ENCODE measurements at regions not wholly inside any gene's neighbourhood (a gene's known extent, or its start where the extent isn't known, plus 50 kb on each side); places are given as distances from the start of the nearest gene placed in this dataset.

DNA sequence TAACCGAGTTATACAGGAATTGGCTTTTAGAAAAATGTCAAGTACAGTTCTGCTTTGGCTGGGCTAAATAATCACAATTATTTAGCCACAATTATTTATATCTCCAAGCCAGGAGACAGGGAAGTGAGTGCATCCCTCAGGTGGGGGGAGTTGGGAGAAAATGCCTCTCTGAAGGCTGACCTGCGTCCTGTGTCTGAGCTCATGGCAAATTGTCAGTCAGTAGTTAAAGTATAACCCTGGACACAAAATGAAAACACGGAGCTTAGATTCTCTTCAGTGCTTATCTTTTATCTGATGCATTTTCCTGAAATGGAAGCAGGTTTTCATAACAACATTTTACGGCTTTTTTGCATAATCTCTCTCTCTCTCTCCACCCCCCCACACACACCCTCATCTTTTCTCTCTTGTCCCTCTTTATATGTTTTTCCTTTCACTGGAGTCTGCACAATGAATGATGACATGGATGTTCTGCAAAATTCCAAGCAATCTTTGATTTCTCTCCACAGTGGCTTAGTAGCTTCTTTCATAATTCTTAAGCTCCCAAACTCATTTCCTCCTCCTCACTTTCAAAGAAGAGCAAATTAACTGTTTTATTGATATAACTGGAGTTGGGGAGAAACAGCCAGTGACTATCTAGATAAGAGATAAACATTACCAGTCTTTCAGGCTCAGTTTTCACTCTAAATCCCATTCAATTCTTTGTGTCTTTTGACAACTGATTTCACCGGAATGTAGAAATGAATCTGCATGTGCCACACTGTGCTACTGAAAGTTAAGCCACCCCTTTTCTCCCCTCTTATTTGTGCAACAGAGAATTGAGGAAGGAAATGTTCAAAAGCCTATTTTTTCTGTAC, 521.4 kb upstream of the GHITM start:
- H4K20me1 ChIP-seq (replicated peaks; ENCODE audit: control insufficient read depth, extremely low read depth, insufficient read depth, low read length): no peaks in the 10 kb centered on the region
- BruUV-seq (replicated peaks): no TSS peak
- H2AFZ ChIP-seq (ENCODE audit: low read depth, low read length): peak overlapping the region; percentile 21
- ChIA-PET POLR2A (no interaction called here), CTCF (interaction anchor here (1.1 to 2.9 kb wide), 2 partner anchors 11 to 14 kb away, joined by 4 to 6 read pairs; no protein-coding TSS in a partner anchor)
- dilution Hi-C loops (cut with MboI; ENCODE audit: extremely low pct_ligation_motif_present, low sequenced_read_pairs): no loop called here
- TF ChIP-seq, protein P1, sequence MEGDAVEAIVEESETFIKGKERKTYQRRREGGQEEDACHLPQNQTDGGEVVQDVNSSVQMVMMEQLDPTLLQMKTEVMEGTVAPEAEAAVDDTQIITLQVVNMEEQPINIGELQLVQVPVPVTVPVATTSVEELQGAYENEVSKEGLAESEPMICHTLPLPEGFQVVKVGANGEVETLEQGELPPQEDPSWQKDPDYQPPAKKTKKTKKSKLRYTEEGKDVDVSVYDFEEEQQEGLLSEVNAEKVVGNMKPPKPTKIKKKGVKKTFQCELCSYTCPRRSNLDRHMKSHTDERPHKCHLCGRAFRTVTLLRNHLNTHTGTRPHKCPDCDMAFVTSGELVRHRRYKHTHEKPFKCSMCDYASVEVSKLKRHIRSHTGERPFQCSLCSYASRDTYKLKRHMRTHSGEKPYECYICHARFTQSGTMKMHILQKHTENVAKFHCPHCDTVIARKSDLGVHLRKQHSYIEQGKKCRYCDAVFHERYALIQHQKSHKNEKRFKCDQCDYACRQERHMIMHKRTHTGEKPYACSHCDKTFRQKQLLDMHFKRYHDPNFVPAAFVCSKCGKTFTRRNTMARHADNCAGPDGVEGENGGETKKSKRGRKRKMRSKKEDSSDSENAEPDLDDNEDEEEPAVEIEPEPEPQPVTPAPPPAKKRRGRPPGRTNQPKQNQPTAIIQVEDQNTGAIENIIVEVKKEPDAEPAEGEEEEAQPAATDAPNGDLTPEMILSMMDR (IDR thresholded peaks at IDR 0.05; ENCODE audit: extremely low read depth in 1 of 2, insufficient read depth in 1 of 2, low read depth in 1 of 2, low read length in 2 of 2): no peak
- TF ChIP-seq MYC (IDR thresholded peaks at IDR 0.05; ENCODE audit: low read depth, low read length) (no peak), POLR2AphosphoS5 (IDR thresholded peaks at IDR 0.05; ENCODE audit: insufficient read depth, low read depth, low read length) (no peak), JUN (IDR thresholded peaks at IDR 0.05; ENCODE audit: borderline replicate concordance, insufficient read depth, insufficient read length, low read depth) (no peak), EZH2 (IDR thresholded peaks at IDR 0.05; ENCODE audit: borderline replicate concordance, low read depth, low read length, severe bottlenecking) (no peak), GATA2 (IDR thresholded peaks at IDR 0.05; ENCODE audit: insufficient read depth, insufficient read length, low read depth, low read length) (no peak), POLR2A (IDR thresholded peaks at IDR 0.05; ENCODE audit: low read depth, low read length) (no peak), FOS (IDR thresholded peaks at IDR 0.05; ENCODE audit: borderline replicate concordance, insufficient read depth, low read length) (no peak)
- TF ChIP-seq, protein P2, sequence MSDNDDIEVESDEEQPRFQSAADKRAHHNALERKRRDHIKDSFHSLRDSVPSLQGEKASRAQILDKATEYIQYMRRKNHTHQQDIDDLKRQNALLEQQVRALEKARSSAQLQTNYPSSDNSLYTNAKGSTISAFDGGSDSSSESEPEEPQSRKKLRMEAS (IDR thresholded peaks at IDR 0.05; ENCODE audit: insufficient read depth, insufficient read length): no peak
- no peak overlapping the region for H3K27ac ChIP-seq (ENCODE audit: insufficient read depth, low read depth, low read length)
- H3K9me3 ChIP-seq (replicated peaks; ENCODE audit: control insufficient read depth, insufficient read depth, low read length): no peaks in the 10 kb centered on the region
- FAIRE-seq (no peak), DNase-seq (ENCODE audit: low read depth, low spot score) (no peak)
- H3K4me3 ChIP-seq (replicated peaks in 1 of 3; ENCODE audit: insufficient read depth in 1 of 3, low read depth in 1 of 3, low read length in 3 of 3): no peak overlapping the region
- H3K4me1 ChIP-seq (ENCODE audit: control insufficient read depth, extremely low read depth, insufficient read depth, low read length): no peaks in the 10 kb centered on the region
- H3K9ac ChIP-seq (replicated peaks; ENCODE audit: extremely low read depth, insufficient read depth, low read length): no peak overlapping the region
- intact Hi-C loops (cut with micrococcal nuclease): no loop called here
- H3K9me1 ChIP-seq (replicated peaks; ENCODE audit: control insufficient read depth, extremely low read depth, insufficient read depth, low read length): no peaks in the 10 kb centered on the region
- no peaks in the 10 kb centered on the region for H3K79me2 ChIP-seq (ENCODE audit: control insufficient read depth, insufficient read depth, low read length)
- H3K27me3 ChIP-seq (ENCODE audit: control insufficient read depth in 2 of 2, insufficient read depth in 2 of 2, low read length in 2 of 2): no peaks in the 10 kb centered on the region
- H3K36me3 ChIP-seq (ENCODE audit: control insufficient read depth in 2 of 2, extremely low read depth in 1 of 2, insufficient read depth in 2 of 2, low read length in 2 of 2): no peaks in the 10 kb centered on the region
- no peak overlapping the region for H3K4me2 ChIP-seq (ENCODE audit: insufficient read depth, low read length)

Data from endothelial cell of umbilical vein (primary cell).